ENCODE measurements at regions not wholly inside any gene's neighbourhood (a gene's known extent, or its start where the extent isn't known, plus 50 kb on each side); places are given as distances from the start of the nearest gene placed in this dataset.

DNA sequence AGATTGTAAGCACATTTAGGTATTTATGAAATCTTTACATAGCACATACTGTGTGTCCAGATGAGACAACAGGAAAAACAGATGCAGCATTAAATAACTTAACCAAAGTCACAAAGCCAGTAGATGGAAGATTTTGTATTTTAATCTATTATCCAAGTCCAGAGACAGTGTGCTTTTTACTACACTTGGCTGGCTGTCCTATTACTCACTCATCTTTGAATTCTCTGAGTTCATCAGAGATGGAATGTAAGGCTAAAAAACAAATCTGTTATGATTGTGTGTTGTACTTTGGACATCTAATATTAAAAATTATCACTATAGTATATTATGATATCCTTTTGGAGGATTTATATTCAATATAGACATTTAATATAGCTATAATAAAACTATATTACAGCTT is 1189.4 kb downstream of the DSC3 start:
- TF ChIP-seq, protein P1, sequence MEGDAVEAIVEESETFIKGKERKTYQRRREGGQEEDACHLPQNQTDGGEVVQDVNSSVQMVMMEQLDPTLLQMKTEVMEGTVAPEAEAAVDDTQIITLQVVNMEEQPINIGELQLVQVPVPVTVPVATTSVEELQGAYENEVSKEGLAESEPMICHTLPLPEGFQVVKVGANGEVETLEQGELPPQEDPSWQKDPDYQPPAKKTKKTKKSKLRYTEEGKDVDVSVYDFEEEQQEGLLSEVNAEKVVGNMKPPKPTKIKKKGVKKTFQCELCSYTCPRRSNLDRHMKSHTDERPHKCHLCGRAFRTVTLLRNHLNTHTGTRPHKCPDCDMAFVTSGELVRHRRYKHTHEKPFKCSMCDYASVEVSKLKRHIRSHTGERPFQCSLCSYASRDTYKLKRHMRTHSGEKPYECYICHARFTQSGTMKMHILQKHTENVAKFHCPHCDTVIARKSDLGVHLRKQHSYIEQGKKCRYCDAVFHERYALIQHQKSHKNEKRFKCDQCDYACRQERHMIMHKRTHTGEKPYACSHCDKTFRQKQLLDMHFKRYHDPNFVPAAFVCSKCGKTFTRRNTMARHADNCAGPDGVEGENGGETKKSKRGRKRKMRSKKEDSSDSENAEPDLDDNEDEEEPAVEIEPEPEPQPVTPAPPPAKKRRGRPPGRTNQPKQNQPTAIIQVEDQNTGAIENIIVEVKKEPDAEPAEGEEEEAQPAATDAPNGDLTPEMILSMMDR (tag by site-specific recombination; IDR thresholded peaks at IDR 0.05), result no peak
- TF ChIP-seq HOXA7 (CRISPR knock-in tag; IDR thresholded peaks at IDR 0.05; ENCODE audit: borderline replicate concordance), result no peak
- TF ChIP-seq ZNF792 (tag by site-specific recombination; IDR thresholded peaks at IDR 0.05), result no peak
- TF ChIP-seq TCF7L2 (IDR thresholded peaks at IDR 0.05; ENCODE audit: borderline replicate concordance, low read depth, low read length), result no peak
- TF ChIP-seq, protein P2, sequence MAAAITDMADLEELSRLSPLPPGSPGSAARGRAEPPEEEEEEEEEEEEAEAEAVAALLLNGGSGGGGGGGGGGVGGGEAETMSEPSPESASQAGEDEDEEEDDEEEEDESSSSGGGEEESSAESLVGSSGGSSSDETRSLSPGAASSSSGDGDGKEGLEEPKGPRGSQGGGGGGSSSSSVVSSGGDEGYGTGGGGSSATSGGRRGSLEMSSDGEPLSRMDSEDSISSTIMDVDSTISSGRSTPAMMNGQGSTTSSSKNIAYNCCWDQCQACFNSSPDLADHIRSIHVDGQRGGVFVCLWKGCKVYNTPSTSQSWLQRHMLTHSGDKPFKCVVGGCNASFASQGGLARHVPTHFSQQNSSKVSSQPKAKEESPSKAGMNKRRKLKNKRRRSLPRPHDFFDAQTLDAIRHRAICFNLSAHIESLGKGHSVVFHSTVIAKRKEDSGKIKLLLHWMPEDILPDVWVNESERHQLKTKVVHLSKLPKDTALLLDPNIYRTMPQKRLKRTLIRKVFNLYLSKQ (tag by site-specific recombination; IDR thresholded peaks at IDR 0.05; ENCODE audit: borderline replicate concordance), result no peak
- TF ChIP-seq, protein P3, sequence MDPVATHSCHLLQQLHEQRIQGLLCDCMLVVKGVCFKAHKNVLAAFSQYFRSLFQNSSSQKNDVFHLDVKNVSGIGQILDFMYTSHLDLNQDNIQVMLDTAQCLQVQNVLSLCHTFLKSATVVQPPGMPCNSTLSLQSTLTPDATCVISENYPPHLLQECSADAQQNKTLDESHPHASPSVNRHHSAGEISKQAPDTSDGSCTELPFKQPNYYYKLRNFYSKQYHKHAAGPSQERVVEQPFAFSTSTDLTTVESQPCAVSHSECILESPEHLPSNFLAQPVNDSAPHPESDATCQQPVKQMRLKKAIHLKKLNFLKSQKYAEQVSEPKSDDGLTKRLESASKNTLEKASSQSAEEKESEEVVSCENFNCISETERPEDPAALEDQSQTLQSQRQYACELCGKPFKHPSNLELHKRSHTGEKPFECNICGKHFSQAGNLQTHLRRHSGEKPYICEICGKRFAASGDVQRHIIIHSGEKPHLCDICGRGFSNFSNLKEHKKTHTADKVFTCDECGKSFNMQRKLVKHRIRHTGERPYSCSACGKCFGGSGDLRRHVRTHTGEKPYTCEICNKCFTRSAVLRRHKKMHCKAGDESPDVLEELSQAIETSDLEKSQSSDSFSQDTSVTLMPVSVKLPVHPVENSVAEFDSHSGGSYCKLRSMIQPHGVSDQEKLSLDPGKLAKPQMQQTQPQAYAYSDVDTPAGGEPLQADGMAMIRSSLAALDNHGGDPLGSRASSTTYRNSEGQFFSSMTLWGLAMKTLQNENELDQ (tag by site-specific recombination; IDR thresholded peaks at IDR 0.05; ENCODE audit: low read depth), result no peak
- no peak for TF ChIP-seq TRIM28 (IDR thresholded peaks at IDR 0.05; ENCODE audit: borderline replicate concordance, low read length)
- TF ChIP-seq GLI2 (tag by site-specific recombination; IDR thresholded peaks at IDR 0.05; ENCODE audit: borderline replicate concordance, low read depth), result no peak
